Medulla oblongata (tissue), 1 donor: ENCODE measurements at regions not wholly inside any gene's neighbourhood (a gene's known extent, or its start where the extent isn't known, plus 50 kb on each side); places are given as distances from the start of the nearest gene placed in this dataset.
A peak's percentile ranks its signal among the peaks of the same experiment; 100 is the strongest.
"Not testable (repeated sequence)": the region's sequence is repeated elsewhere in the genome, so short reads cannot be mapped to it uniquely, and the experiment has no call there.

Experiments
- DNase-seq: peaks from one replicate; pipeline ENCODE4 v3.0.0-alpha.2; 2015; ENCODE audit errors: extremely low spot score

GRCh38 chr2:91497129-91498064 is 2805.9 kb downstream of the RPIA start:
- DNase-seq: not testable (repeated sequence)

- not testable (repeated sequence) for DNase-seq
These were observed 2806.6 kb downstream of the RPIA start for GRCh38 chr2:91498065-91498449.

DNA sequence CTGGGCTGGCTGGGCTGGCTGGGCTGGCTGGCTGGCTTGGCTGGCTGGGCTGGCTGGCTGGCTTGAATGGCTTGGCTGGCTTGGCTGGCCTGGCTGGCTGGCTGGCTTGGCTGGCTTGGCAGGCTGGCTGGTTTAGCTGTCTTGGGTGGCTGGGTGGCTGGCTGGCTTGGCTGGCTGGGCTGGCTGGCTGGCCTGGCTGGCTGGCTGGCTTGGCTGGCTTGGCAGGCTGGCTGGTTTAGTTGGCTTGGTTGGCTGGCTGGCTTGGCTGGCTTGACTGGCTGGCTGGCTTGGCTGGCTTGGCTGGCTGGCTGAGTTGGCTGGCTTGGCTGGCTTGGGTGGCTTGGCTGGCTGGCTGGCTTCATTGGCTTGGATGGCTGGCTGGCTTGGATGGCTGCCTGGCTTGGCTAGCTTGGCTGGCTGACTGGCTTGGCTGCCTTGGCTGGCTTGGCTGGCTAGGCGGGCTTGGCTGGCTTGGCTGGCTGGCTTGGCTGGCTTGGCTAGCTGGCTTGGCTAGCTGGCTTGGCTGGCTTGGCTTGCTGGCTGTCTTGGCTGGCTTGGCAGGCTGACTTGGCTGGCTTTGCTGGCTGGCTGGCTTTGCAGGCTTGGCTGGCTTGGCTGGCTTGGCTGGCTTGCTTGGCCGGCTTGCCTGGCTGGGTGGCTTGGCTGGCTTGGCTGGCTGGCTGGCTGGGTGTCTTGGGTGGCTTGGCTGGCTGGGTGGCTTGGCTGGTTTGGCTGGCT is 2807.2 kb downstream of the RPIA start:
- not testable (repeated sequence) for DNase-seq

- DNase-seq: not testable (repeated sequence)
These were observed 2808.1 kb downstream of the RPIA start for GRCh38 chr2:91499431-91500050.

DNA sequence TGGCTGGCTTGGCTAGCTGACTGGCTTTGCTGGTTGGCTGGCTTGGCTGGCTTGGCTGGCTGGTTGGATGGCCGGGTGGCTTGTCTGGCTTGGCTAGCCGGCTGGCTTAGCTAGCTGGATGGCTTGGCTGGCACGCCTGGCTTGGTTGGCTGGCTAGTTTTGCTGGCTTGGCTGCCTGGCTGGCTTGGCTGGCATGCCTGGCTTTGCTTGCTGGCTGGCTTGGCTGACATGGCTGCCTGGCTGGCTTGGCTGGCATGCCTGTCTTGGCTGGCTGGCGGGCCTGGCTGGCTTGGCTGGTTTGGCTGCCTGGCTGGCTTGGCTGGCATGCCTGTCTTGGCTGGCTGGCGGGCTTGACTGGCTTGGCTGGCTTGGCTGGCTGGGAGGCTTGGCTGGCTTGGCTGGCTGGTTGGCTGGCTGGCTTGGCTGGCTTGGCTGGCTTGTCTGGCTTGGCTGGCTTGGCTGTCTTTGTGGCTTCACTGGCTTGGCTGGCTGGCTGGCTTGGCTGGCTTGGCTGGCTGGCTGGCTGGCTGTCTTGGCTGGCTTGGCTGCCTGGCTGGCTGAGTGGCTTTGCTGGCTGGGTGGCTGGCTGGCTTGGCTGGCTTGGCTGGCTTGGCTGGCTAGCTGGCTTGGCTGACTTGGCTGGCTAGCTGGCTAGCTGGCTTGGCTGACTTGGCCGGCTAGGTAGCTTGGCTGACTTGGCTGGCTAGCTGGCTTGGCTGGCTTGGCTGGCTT is 2808.9 kb downstream of the RPIA start:
- not testable (repeated sequence) for DNase-seq

GRCh38 chr2:91500978-91501310 is 2809.5 kb downstream of the RPIA start:
- DNase-seq: not testable (repeated sequence)

DNA sequence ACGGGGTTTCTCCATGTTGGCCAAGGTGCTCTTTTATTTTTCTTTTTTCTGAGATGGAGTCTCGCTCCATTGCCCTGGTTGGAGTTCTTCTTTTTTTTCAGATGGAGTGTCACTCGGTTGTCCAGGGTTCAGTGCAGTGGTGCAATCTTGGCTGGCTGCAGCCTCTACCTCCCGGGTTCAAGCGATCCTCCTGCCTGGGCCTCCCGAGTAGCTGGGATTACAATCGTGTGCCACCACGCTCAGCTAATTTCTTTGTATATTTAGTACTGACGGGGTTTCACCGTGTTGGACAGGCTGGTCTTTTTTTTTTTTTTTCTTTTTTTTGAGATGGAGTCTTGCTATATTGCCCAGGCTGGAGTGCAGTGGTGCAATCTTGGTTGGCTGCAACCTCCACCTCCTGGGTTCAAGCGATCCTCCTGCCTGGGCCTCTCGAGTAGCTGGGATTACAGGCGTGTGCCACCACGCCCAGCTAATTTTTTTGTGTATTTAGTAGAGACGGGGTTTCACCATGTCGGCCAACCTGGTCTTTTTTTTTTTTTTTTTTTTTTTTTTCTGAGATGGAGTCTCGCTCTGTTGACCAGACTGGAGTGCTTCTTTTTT is 2810.1 kb downstream of the RPIA start:
- peak; percentile 0 for DNase-seq

- not testable (repeated sequence) for DNase-seq
These were observed 2812.1 kb downstream of the RPIA start for GRCh38 chr2:91503572-91503958.

DNA sequence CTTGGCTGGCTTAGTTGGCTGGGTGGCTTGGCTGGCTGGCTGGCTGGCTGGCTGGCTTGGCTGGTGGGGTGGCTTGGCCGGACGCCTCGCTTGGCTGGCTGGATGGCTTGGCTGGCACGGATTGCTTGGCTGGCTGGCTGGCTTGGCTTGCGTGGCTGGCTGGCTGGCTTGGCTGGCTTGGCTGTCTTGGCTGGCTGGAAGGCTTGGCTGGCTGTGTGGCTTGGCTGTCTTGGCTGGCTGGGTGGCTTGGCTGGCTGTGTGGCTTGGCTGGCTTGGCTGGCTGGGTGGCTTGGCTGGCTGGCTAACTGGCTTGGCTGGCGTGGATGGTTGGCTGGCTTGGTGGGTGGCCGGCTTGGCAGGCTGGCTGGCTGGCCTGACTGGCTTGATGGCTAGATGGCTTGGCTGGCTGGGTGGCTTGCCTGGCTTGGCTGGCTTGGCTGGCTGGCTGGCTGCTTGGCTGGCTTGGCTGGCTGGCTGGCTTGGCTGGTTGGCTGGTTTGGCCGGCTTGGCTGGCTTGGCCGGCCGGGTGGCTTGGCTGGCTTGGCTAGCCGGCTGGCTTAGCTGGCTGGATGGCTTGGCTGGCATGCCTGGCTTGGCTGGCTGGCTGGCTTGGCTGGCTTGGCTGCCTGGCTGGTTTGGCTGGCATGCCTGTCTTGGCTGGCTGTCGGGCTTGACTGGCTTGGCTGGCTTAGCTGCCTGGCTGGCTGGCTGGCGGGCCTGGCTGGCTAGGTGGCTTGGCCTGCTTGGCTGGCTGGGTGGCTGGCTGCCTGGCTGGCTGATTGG is 2812.7 kb downstream of the RPIA start:
- DNase-seq: not testable (repeated sequence)

DNA sequence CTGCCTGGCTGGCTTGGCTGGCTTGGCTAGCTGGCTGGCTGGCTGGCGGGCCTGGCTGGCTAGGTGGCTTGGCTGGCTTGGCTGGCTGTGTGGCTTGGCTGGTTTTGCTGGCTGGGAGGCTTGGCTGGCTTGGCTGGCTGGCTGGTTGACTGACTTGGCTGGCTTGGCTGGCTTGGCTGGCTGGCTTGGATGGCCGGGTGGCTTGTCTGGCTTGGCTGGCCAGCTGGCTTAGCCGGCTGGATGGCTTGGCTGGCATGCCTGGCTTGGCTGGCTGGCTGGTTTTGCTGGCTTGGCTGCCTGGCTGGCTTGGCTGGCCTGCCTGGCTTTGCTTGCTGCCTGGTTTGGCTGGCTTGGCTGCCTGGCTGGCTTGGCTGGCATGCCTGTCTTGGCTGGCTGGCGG is 2817.3 kb downstream of the RPIA start:
- DNase-seq: not testable (repeated sequence)

GRCh38 chr2:91509276-91509675 is 2817.8 kb downstream of the RPIA start:
- DNase-seq: not testable (repeated sequence)

GRCh38 chr2:91511166-91511565 is 2819.7 kb downstream of the RPIA start:
- not testable (repeated sequence) for DNase-seq

- DNase-seq: not testable (repeated sequence)
These were observed 2824.5 kb downstream of the RPIA start for GRCh38 chr2:91515966-91516365.

GRCh38 chr2:91516669-91517068 is 2825.2 kb downstream of the RPIA start:
- DNase-seq: not testable (repeated sequence)

DNA sequence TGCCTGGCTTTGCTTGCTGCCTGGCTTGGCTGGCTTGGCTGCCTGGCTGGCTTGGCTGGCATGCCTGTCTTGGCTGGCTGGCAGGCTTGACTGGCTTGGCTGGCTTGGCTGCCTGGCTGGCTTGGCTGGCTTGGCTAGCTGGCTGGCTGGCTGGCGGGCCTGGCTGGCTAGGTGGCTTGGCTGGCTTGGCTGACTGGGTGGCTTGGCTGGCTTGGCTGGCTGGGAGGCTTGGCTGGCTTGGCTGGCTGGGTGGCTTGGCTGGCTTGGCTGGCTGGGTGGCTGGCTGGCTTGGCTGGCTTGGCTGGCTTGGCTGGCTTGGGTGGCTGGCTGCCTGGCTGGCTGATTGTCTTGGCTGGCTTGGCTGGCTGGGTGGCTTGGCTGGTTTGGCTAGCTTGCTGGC is 2826.4 kb downstream of the RPIA start:
- DNase-seq: not testable (repeated sequence)

GRCh38 chr2:91518361-91518981 is 2827.0 kb downstream of the RPIA start:
- DNase-seq: not testable (repeated sequence)

- DNase-seq: not testable (repeated sequence)
These were observed 2827.9 kb downstream of the RPIA start for GRCh38 chr2:91519359-91519758.

- DNase-seq: not testable (repeated sequence)
These were observed 2828.4 kb downstream of the RPIA start for GRCh38 chr2:91519914-91520313.

DNA sequence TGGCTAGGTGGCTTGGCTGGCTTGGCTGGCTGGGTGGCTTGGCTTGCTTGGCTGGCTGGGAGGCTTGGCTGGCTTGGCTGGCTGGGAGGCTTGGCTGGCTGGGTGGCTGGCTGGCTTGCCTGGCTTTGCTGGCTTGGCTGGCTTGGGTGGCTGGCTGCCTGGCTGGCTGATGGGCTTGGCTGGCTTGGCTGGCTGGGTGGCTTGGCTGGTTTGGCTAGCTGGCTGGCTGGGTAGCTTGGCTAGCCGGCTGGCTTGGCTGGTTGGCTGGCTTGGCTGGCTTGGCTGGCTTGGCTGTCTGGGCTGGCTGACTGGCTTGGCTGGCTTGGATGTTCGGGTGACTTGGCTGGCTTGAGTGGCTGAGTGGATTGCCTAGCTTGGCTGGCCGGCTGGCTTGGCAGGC is 2829.1 kb downstream of the RPIA start:
- DNase-seq: not testable (repeated sequence)
